IPS DF 4.7 (cell line): ENCODE measurements at regions not wholly inside any gene's neighbourhood (a gene's known extent, or its start where the extent isn't known, plus 50 kb on each side); places are given as distances from the start of the nearest gene placed in this dataset.
"Not testable (repeated sequence)": the region's sequence is repeated elsewhere in the genome, so short reads cannot be mapped to it uniquely, and the experiment has no call there.

ENCODE experiments used
- DNase-seq: peaks from one replicate; pipeline ENCODE4 v3.0.0-alpha.2; 2013; ENCODE audit warnings: low spot score; ENCODE audit errors: extremely low read depth

DNA sequence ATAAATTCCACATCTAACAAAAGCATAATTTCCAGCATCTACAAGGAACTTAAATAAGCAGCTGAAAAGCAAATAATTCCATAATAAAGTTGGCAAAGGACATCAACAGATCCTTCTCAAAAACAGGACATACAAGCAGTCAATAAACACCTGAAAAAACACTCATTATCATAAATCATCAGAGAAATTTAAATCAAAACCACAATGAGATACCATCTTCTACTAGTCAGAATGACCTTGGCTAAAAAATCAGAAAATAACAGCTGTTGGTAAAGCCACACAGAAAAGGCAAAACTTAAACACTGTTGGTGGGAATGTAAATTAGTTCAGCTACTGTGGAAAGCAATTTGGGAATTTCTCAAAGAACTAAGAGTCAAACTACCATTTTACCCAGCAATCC is 1371.1 kb upstream of the ACO1 start:
- no peak for DNase-seq

DNA sequence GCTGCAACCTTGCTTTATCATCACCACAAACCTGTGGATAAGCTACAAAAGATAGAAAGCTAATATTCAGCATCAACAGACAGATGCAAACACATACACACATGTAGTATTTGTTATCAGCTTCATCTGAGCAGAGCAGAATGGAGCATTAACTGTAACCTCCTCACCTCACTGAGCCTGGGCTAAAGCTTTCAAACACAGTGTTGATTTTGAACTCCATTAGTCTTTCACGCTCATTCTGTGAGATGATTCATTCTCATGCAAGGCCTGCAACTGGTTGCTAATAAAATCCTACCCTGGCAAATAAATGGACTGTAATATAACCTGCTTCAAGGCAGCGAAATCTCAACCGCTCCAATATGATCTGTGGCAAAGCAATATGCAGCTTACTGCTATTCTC is 1360.6 kb upstream of the ACO1 start:
- no peak for DNase-seq

DNA sequence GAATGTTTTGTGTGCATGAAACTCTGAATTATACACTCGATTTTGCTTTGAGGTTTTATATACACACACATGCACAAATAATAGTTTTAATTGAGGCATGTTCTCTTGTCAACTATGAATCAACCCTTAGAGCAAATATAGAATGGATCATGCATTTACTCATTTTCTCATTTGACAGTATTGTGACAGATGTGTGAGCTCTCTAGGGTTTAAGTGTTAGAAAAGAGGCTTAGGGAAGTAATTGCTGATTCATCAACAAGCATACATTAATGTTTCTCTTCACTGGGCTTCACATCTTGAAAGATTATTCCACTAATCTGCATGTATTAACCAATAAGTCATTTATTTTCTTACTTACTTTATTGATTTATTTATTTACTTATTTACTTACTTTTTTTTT is 1356.8 kb upstream of the ACO1 start:
- no peak for DNase-seq

DNA sequence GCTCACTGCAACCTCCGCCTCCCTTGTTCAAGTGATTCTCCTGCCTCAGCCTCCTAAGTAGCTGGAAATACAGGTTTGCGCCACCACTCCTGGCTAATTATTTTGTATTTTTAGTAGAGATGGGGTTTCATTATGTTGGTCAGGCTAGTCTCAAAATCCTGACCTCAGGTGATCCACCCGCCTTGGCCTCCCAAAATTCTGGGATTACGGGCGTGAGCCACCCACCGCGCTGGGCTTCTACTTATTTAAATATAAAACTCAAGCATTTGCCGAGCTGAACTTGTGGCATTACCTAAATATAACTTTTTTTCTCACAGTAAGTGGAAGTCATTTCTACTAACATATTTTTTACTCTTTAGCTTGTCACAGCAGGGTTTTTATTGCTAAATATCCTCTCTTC is 1356.3 kb upstream of the ACO1 start:
- DNase-seq = no peak

DNA sequence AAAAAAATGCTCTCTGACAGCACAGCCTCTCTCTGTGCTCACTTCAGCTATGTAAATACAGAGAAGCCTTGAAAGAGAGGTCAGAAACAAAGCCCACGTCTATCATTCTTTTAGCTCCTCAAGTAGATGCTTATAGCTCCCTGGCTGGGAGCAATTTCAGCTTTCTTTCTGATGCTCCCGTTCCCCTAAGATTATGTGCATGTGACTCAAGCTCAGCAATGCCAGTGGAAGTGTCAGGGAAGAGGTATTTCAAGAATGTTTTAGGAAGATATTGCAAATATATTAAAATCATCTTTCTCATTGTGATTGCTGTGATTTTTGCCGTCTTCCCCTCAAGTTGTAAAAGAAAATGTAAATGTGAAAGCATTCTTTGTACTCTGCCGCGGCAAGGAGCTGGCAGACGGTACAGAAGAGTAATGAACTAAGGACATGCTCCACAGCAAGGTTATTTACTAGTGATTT is 1353.7 kb upstream of the ACO1 start:
- DNase-seq = peak; percentile 30

DNA sequence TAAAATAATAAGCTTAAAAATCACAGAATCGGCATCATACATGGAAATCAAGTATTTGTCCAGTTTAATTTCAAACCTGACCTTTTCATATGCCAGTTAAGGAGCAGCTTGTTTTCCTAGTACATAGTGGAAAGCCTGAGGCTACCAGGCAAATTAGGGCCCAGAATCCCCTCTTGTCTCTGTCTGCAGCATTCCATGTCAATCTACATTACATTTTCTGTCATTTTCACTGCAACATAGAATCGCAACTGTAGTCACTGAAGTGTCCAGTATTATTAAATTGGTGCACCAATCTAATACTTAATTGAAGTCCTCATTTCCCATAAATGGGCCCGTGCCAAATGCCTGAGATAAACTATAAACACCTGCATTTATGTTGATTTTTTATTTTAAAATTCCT is 1352.2 kb upstream of the ACO1 start:
- no peak for DNase-seq

DNA sequence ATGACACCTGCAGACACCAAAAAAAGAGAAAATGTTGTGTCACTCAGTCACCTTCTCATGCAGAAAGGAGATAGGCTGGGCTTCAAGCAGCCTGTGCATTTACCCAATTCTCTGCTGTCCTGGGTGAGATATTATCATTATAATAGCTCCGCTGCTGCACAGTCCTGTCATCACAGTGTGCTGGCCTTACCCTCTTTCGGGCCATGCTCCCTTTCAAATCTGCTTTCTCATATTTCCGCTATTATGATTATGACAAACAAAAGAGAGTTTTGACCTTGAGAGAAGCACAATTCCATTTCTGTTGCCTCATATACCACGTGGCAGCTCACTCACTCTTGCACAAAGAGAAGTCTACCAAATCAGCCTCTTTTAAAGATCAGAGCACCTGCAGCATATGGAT is 1350.1 kb upstream of the ACO1 start:
- DNase-seq = no peak

DNA sequence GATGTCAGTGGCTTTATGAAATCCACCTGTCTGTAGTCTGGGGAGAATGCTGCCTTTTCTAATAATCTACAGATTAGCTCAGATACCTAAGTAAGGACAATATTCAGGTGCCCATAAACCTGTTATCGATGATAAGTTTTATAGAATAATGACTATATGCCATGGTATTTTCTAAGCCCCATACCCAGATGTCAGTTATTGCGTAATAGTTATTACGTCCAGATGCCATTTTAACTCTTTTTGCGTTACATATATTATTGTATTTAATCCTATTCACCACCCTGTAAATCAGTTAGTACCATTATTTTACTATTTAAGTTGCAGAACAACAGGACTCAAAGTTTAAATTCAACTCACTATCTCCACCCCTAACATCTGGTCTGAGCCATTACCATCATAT is 1343.9 kb upstream of the ACO1 start:
- no peak for DNase-seq

DNA sequence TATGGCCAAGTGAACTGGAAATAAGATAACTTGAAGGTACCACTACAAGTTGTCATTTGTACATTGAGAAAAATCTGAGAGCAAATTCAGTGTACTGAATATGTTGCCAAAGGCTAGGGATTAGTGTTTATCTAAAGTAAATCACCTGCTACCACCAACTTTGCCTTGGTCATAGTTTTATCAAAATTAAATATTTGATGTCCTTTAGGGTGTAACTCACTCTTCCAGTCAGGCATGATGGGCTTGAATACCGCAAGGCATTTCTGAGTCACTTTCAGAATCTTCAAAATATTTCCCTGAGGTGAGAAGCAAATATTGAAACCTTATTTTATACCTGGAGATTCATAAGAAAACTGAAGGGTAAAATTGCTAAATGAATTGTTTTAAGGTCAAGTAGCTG is 1338.6 kb upstream of the ACO1 start:
- DNase-seq = no peak

DNA sequence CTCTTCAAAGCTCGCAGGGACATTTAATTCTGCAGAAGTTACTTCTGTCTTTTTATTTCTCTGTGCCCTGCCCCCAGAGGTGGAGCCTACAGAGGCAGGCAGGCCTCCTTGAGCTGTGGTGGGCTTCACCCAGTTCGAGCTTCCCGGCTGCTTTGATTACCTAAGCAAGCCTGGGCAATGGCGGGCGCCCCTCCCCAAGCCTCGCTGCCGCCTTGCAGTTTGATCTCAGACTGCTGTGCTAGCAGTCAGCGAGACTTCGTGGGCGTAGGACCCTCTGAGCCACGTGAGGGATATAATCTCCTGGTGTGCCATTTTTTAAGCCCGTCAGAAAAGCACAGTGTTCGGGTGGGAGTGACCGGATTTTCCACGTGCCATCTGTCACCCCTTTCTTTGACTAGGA is 1322.9 kb upstream of the ACO1 start:
- DNase-seq = not testable (repeated sequence)

DNA sequence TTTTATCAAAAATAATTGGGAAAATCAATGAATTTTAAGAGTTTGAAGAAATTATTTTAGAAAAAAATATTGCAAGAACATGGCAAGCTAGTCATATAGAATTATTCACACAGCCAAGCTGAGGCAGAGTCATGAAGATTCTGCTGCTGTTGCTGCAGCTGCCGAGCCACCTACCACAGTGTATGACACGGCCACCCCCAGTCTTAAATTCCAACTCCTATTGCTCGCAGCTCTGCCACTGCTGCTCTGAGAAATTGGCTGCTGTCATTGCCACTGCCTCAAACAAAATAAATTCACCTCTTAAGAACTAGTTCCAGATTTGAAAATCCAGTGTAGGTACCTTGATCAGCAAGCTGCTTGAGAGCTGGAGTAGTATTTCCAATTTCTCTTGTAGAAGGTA is 1318.8 kb upstream of the ACO1 start:
- DNase-seq = no peak

DNA sequence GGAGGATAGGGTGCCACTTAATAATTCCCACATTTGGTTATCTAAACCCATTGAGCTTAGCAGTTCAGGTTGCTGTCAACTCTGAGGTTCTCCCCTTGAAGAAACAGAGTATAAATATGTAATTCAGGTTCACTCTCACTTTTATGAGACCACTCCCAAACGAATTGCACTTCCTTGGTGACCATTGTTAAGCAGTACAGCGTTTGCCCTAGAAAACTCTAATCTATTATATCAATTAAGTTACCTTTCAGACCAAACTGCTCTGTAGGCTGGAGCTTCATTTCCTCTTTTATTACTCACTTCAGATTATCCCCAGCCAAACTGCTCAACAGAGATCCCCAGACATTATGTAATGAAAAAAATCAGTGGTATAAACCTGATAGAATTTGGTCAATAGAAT is 1317.0 kb upstream of the ACO1 start:
- no peak for DNase-seq

DNA sequence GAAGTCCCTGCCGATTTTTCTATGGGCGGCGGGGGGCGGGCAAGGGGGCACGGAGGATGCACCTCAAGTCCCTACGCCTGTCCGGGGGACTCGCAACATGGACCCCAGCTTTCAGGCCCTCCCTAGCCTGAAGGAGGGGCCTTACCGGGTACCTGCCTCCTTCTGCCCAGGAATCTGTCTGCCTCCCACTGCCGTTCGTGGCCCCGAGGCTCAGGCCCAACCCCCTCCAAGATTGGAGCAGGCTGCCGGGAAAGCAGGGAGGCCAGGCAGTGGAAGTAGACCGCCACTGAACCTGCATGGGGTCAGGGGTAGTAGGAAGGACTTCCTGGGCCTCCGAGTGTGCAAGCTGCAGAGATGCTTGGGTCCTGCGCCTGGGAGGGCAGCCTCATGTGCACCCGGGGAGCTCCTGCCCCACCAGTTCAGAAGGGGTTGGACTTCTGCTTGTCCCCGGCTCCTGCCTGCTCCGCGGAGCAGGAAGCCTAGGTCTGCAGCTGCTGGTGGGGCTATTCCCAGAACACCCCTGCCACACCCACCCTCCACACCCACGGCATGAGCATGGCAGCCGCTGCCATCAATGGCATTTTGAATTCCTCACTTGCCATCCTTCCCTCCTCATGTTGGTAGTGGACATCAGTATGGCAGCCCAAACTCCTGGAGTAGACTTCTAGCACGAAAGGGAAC is 1312.7 kb upstream of the ACO1 start:
- no peak for DNase-seq

DNA sequence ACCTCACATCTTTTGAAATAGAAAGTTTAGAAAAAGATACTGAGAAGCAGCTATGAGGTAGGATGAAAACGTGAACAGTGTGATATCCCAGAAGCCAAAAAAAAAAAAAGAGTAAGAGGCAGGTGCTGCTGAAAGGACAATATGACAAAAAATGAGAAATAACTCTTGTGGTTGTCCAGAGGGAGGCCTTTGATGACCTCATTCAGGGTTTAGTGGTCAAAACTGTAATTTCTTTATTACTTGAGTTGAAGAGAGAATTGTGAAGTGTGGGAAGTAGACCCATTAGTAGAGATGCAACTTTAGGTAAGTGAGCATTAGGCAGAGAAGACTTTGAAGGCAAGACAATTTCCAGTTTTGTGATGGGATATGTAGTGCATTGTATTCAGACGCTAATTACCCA is 1306.3 kb upstream of the ACO1 start:
- DNase-seq = no peak

DNA sequence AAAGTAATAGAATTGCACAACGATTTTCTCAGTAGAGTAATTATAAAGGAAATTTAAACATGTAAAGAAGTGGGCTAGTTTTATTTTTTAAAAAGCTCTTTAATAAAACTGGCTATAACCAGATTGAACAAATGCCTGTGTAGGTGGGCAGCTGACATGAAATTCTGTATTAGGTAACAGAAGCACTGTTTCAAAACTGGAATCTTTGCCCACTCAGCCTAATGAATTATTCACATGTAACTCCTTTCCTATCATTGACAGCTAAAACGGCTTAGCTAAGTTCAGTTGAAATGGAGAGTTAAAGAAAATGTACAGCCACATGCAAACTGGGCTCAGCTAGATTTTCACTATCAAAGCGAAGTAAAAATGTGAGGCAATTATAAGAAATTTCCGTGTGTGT is 1300.1 kb upstream of the ACO1 start:
- no peak for DNase-seq

DNA sequence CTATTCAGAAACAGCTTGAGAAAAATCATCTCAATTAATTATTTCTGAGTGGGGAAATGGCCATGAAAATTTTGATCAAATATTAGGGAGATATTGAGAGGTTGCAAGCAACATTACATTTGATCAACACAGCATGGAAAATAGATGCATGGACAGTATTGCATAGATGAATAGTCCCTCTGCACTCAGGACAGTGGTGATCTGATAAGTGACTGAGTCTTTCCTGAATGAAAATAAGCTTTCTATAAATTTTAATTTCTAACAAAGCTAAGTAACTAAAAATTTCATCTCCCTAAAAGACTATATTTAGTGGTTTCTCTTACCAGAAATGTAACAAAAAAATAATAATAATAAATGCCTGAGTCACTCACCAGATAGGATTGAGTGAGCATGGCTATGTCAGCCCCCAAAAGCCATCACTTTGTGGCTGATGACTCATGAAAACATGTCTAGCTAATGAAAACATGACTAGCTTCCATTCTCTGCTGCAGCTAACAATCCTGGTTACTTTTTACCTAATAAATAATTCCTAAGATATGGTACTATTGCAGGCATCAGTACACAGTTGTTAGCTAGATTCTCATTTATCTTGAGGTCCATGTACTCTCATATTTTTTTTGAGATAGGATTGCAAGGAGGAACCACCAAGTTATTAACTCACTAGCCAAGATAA is 1294.8 kb upstream of the ACO1 start:
- no peak for DNase-seq

DNA sequence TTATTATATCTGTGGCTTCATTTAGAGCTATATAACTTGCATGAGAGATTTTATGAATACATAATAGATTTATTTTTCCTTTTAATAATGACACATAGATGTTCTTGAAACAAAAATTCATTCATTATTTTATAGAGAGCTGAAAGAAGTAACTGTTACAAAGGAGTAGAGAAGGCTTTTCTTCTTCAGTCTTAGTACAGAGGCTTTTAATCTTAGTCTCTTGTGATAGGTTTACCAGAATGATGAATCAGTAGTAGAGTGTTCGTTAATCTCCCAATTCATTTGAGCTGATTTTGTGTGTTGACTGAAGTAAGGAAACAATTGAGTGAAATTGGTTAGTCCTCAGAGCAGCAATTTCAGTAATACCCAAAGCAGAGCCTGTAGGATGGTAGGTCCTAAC is 1284.1 kb upstream of the ACO1 start:
- DNase-seq = no peak

DNA sequence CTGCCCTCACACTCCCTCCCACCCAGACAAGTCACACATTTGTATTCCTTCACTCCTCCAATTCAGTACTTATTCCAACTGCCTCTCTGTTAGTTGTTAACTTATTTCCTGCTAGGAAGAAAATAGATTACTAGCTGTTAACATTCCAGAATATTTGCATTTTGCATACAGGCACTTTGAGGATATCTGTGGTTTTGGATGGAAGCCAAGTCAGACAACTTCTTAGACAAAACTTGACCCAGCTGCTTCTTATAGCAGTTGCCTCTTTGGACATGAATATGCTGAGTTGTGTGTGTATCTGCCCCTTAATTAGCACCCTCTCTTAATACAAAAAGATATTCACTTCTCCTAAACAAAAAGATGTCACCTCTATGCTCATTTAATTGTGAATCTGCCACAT is 1280.6 kb upstream of the ACO1 start:
- DNase-seq = no peak

DNA sequence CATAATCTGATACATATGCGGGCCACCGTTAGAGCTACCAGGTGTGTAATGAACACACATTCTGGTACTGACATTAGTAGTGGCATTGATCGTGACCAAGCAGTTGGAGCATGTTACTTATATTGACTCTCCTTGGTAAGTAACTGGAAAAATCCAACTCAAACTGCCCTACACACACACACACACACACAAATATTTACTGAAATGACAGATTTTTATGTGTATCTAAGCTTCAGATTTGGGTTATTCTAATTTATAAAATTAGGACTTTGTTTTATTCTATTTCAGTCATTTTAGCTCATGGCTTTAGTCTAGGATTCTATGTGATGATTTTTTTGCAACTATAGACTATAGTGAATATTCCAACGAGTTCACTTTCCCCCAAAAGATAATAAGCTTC is 1280.2 kb upstream of the ACO1 start:
- no peak for DNase-seq

DNA sequence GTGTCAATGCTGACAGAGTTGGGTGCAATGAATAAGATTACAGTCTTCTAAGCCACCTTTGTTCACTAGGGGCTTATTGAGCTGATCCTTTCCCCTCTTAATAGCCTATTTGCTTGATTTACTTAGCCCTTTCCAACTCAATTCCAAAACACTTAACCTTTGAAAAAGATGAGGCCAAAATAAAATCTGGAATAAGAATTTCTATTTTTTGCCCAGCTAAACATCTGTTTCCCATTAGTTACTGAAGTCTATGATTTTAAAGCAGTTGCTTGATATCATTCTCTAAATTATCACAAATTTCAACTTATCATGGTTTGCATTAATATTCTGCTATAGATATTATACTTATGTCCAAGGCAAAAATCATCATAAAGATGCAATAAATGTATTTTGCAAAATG is 1272.0 kb upstream of the ACO1 start:
- no peak for DNase-seq

DNA sequence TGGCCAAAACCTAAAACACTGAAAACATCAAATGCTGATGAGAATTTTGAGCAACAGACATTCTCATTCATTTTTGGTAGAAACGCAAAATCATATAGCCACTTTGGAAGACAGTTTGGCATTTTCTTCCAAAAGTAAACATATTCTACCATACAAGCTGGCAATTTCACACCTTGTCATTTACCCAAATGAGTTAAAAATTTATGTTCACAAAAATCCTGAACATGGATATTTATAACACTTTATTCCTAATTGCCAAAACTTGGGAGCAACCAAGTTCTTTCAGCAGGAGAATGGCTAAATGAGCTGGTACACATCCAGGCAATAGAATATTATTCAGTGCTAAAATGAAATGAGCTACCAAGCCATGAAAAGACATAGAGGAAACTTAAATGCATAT is 1270.1 kb upstream of the ACO1 start:
- no peak for DNase-seq

DNA sequence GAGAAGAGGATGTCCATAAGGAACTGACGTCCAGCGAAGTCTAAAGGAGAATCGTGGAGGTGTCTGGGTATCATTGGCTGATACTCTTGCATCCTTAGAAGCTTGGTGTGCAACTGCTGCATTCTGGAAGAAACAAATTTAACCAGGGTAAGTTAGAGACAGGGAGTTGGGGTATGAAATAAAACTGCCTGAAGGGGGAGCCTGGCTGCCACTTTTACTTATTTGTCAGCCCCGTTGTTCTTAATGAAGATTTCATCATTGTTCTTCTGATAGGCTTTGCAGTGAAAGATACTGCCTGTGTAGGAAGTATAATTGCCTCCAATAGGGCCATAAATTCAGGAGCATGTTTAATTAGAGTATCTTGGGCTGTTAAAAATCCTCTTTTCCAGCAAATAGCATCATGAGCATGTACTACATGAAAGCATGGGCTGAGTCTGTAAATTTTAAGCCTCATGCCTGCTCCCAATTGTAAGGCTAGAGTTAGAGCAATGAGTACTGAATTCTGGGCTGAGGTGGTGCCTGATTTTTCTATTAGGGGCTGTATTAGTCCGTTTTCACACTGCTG is 1264.5 kb upstream of the ACO1 start:
- no peak for DNase-seq

DNA sequence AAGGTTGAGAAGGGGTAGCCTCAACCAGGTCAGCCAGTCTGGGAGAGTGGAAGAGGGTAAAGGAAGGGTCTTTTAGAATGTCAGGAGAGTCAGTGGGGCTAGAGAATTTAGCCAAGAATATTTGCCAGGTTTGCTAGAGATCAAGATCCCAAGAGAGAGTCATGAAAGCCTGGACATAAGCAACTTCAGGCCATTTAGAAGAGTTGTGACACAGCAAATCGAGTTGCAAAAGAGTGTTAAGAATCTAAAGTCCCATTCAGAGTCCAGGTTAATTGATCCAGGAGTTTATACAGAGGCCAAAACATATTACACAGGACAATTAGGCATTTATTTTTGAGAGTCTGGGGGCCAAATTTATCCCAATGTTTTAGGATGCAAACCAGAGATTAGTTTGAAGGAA is 1260.1 kb upstream of the ACO1 start:
- no peak for DNase-seq
